ENCODE measurements at regions not wholly inside any gene's neighbourhood (a gene's known extent, or its start where the extent isn't known, plus 50 kb on each side); places are given as distances from the start of the nearest gene placed in this dataset.
"Not testable (repeated sequence)": the region's sequence is repeated elsewhere in the genome, so short reads cannot be mapped to it uniquely, and the experiment has no call there.

DNA sequence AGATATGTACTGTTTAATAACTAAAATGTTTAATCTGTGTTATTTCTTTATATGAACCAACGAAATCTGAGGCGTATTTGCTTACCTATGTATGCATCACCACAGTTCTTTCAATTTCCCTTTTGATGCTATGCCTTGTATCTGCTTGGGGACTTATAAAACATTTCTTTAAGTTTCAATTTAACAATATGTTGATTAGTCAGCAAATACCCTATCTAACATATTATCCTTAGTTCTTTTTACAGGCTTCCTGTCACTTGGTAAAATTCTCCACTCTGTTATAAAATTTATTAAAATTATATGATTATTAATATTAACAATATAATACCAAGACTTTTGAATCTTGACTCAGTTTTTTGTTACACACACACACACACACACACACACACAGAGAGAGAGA lies 174.3 kb downstream of the CPS1 start:
- DNase-seq (no peak), ATAC-seq (no peak)
- Mint-ChIP-seq H3K4me1 (ENCODE audit: low read depth) (peaks cover 11% of the 10 kb centered on the region), H3K36me3 (ENCODE audit: low read depth) (no peaks in the 10 kb centered on the region), H3K4me3 (no peak overlapping the region), H3K9me3 (ENCODE audit: insufficient read depth) (no peaks in the 10 kb centered on the region), H3K27ac (no peak overlapping the region), H3K27me3 (ENCODE audit: low read depth) (no peaks in the 10 kb centered on the region)
- POLR2A ChIA-PET = no interaction called here
- CTCF ChIA-PET = no interaction called here

DNA sequence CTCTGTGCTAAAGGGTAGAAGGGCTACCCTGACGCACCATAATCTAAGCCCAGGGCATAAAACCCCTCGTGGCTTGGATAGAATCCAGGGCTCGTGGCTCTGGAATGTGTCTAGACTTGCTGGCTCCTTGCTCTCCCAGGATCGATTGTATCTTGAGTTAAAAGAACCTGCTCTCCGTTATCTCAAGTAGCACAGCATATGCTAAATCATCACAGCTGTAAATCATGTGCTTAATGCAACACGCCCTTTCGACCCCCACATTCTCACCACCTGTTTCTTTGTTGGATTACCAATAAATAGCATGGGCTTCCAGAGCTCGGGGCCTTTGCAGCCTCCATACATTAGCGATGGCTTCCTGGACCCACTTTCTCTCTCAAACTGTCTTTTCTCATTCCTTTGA lies 190.4 kb downstream of the CPS1 start:
- H3K27ac Mint-ChIP-seq; POLR2A ChIA-PET; DNase-seq; H3K9me3 Mint-ChIP-seq (ENCODE audit: insufficient read depth); H3K36me3 Mint-ChIP-seq (ENCODE audit: low read depth); CTCF ChIA-PET; H3K27me3 Mint-ChIP-seq (ENCODE audit: low read depth); ATAC-seq; H3K4me1 Mint-ChIP-seq (ENCODE audit: low read depth); H3K4me3 Mint-ChIP-seq: not testable (repeated sequence)

- H3K27ac Mint-ChIP-seq = no peak overlapping the region
- H3K36me3 Mint-ChIP-seq (ENCODE audit: low read depth) = no peaks in the 10 kb centered on the region
- H3K27me3 Mint-ChIP-seq (ENCODE audit: low read depth) = no peaks in the 10 kb centered on the region
- ChIA-PET CTCF (no interaction called here), POLR2A (no interaction called here)
- no peak overlapping the region for H3K4me3 Mint-ChIP-seq
- no peaks in the 10 kb centered on the region for H3K4me1 Mint-ChIP-seq (ENCODE audit: low read depth)
- no peak for DNase-seq
- H3K9me3 Mint-ChIP-seq (ENCODE audit: insufficient read depth) = no peaks in the 10 kb centered on the region
- ATAC-seq = no peak
These were observed 196.1 kb downstream of the CPS1 start for GRCh38 chr2:210752532-210752931.

GRCh38 chr2:210753386-210753785 lies 197.0 kb downstream of the CPS1 start:
- Mint-ChIP-seq H3K9me3 (ENCODE audit: insufficient read depth) (no peaks in the 10 kb centered on the region), H3K4me3 (no peak overlapping the region), H3K4me1 (ENCODE audit: low read depth) (no peaks in the 10 kb centered on the region), H3K27me3 (ENCODE audit: low read depth) (no peaks in the 10 kb centered on the region), H3K36me3 (ENCODE audit: low read depth) (no peaks in the 10 kb centered on the region), H3K27ac (no peak overlapping the region)
- CTCF ChIA-PET = no interaction called here
- ATAC-seq (no peak), DNase-seq (no peak)
- POLR2A ChIA-PET = no interaction called here

GRCh38 chr2:210756855-210757254 lies 200.5 kb downstream of the CPS1 start:
- Mint-ChIP-seq H3K27me3 (ENCODE audit: low read depth) (no peaks in the 10 kb centered on the region), H3K4me1 (ENCODE audit: low read depth) (no peaks in the 10 kb centered on the region), H3K4me3 (no peak overlapping the region), H3K36me3 (ENCODE audit: low read depth) (no peaks in the 10 kb centered on the region), H3K27ac (no peak overlapping the region), H3K9me3 (ENCODE audit: insufficient read depth) (no peaks in the 10 kb centered on the region)
- CTCF ChIA-PET = no interaction called here
- no peak for ATAC-seq
- DNase-seq = no peak
- POLR2A ChIA-PET = no interaction called here

DNA sequence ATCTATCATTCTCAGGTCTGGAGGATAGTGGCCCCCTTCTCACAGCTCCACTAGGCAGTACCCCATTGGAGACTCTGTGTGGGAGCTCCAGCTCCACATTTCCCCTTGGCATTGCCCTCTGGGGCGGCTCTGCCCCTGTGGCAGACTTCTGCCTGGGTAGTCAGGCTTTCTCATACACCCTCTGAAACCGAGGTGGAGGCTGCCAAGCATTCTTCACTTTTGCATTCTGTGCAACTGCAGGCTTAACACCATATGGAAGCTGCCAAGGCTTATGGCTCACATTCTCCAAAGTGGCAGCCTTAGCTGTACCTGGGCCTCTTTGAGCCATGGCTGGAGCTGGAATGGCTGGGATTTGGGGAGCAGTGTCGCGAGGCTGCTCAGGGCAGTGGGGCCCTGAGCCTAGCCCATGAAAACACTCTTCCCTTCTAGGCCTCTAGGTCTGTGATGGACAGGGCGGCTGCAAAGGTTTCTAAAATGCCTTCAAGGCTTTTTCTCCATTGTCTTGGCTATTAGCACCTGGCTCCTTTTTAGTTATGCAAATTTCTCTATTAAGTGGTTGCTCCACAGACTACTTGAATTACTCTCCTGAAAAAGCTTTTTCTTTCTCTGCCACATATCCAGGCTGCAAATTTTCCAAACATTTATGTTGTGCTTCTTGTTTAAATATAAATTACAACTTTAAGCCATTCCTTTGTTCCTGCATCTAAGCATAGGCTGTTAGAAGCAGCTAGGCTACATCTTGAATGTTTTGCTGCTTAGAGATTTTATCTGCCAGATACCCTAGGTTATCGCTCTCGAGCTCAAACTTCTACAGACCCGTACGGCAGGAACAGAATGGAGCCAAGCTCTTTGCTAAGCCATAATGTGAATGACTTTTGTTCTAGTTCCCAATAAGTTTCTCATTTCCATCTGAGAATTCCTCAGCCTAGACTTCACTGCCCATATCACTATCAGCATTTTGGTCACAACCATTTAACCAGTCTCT lies 206.5 kb downstream of the CPS1 start:
- no peaks in the 10 kb centered on the region for H3K27me3 Mint-ChIP-seq (ENCODE audit: low read depth)
- H3K36me3 Mint-ChIP-seq (ENCODE audit: low read depth) = no peaks in the 10 kb centered on the region
- H3K4me3 Mint-ChIP-seq = no peak overlapping the region
- H3K9me3 Mint-ChIP-seq (ENCODE audit: insufficient read depth) = no peaks in the 10 kb centered on the region
- ChIA-PET POLR2A (no interaction called here), CTCF (no interaction called here)
- no peak overlapping the region for H3K27ac Mint-ChIP-seq
- DNase-seq = no peak
- ATAC-seq = no peak
- H3K4me1 Mint-ChIP-seq (ENCODE audit: low read depth) = no peaks in the 10 kb centered on the region

GRCh38 chr2:210768329-210768910 lies 212.0 kb downstream of the CPS1 start:
- H3K4me1 Mint-ChIP-seq (ENCODE audit: low read depth) = no peaks in the 10 kb centered on the region
- DNase-seq = no peak
- no peak overlapping the region for H3K27ac Mint-ChIP-seq
- peaks cover 3% of the 10 kb centered on the region for H3K9me3 Mint-ChIP-seq (ENCODE audit: insufficient read depth)
- no peak for ATAC-seq
- ChIA-PET POLR2A (no interaction called here), CTCF (no interaction called here)
- H3K36me3 Mint-ChIP-seq (ENCODE audit: low read depth) = no peaks in the 10 kb centered on the region
- no peaks in the 10 kb centered on the region for H3K27me3 Mint-ChIP-seq (ENCODE audit: low read depth)
- H3K4me3 Mint-ChIP-seq = no peak overlapping the region

DNA sequence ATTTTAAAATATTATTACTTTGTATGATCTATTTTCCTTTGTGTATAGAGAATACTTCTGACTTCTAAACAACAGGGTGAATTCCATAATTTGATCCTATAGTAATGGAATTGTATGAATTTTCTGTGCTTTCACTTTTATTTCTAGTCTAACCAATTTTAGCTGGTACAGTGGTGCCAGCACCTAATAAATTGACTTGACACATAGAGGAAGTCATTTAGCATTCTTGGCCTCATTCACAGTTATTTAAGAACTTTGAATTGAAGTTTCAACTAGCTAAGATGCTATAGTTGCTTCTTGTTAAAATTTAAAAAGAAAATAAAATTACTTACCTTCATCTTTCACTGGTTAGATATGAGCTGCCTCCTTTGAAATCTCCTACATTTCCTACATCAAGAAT lies 220.4 kb downstream of the CPS1 start:
- H3K4me1 Mint-ChIP-seq (ENCODE audit: low read depth) = no peaks in the 10 kb centered on the region
- DNase-seq (no peak), ATAC-seq (no peak)
- no peaks in the 10 kb centered on the region for H3K9me3 Mint-ChIP-seq (ENCODE audit: insufficient read depth)
- H3K36me3 Mint-ChIP-seq (ENCODE audit: low read depth) = no peaks in the 10 kb centered on the region
- CTCF ChIA-PET = no interaction called here
- H3K27me3 Mint-ChIP-seq (ENCODE audit: low read depth) = no peaks in the 10 kb centered on the region
- H3K4me3 Mint-ChIP-seq = no peak overlapping the region
- H3K27ac Mint-ChIP-seq = no peak overlapping the region
- POLR2A ChIA-PET = no interaction called here

DNA sequence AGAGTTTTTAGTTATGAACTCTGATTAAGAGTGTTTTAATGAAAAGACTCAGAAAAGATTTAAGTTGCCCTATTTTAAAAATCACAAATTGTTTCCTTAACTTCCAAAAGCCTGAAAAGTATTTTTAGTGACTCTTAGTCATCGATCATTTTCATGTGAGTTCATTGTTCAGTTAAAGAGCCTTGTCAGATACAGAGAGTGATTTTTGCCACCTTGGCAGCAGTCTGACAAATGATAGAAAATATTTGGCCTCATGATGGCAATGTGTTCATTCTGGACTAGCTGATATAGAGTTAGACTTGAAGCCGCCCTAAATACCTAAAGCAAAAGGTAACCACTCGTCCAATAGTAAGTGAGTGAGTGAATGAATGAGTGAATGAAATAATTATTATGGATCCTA lies 225.8 kb downstream of the CPS1 start:
- no peaks in the 10 kb centered on the region for H3K9me3 Mint-ChIP-seq (ENCODE audit: insufficient read depth)

GRCh38 chr2:210787831-210788230 lies 231.4 kb downstream of the CPS1 start:
- ATAC-seq; H3K27me3 Mint-ChIP-seq (ENCODE audit: low read depth); H3K9me3 Mint-ChIP-seq (ENCODE audit: insufficient read depth); H3K4me1 Mint-ChIP-seq (ENCODE audit: low read depth); POLR2A ChIA-PET; CTCF ChIA-PET; H3K4me3 Mint-ChIP-seq; H3K27ac Mint-ChIP-seq; H3K36me3 Mint-ChIP-seq (ENCODE audit: low read depth); DNase-seq: not testable (repeated sequence)

More for the DNA sequence above, 225.8 kb downstream of the CPS1 start:
- Mint-ChIP-seq H3K4me1 (ENCODE audit: low read depth) (no peaks in the 10 kb centered on the region), H3K27ac (no peak overlapping the region), H3K36me3 (ENCODE audit: low read depth) (no peaks in the 10 kb centered on the region), H3K27me3 (ENCODE audit: low read depth) (no peaks in the 10 kb centered on the region), H3K4me3 (no peak overlapping the region)
- DNase-seq (no peak), ATAC-seq (no peak)
- ChIA-PET POLR2A (no interaction called here), CTCF (no interaction called here)

GRCh38 chr2:210792000-210792399 lies 235.6 kb downstream of the CPS1 start:
- no peaks in the 10 kb centered on the region for H3K4me1 Mint-ChIP-seq (ENCODE audit: low read depth)
- DNase-seq (no peak), ATAC-seq (no peak)
- H3K27ac Mint-ChIP-seq = no peak overlapping the region
- ChIA-PET POLR2A (no interaction called here), CTCF (no interaction called here)
- no peaks in the 10 kb centered on the region for H3K36me3 Mint-ChIP-seq (ENCODE audit: low read depth)
- no peaks in the 10 kb centered on the region for H3K9me3 Mint-ChIP-seq (ENCODE audit: insufficient read depth)
- no peaks in the 10 kb centered on the region for H3K27me3 Mint-ChIP-seq (ENCODE audit: low read depth)
- no peak overlapping the region for H3K4me3 Mint-ChIP-seq

- H3K27me3 Mint-ChIP-seq (ENCODE audit: low read depth) = no peaks in the 10 kb centered on the region
- CTCF ChIA-PET = no interaction called here
- DNase-seq (no peak), ATAC-seq (no peak)
- POLR2A ChIA-PET = no interaction called here
- H3K4me1 Mint-ChIP-seq (ENCODE audit: low read depth) = no peaks in the 10 kb centered on the region
- H3K36me3 Mint-ChIP-seq (ENCODE audit: low read depth) = no peaks in the 10 kb centered on the region
- no peak overlapping the region for H3K27ac Mint-ChIP-seq
- no peak overlapping the region for H3K4me3 Mint-ChIP-seq
- no peaks in the 10 kb centered on the region for H3K9me3 Mint-ChIP-seq (ENCODE audit: insufficient read depth)
These were observed 239.1 kb downstream of the CPS1 start for GRCh38 chr2:210795506-210795905.

DNA sequence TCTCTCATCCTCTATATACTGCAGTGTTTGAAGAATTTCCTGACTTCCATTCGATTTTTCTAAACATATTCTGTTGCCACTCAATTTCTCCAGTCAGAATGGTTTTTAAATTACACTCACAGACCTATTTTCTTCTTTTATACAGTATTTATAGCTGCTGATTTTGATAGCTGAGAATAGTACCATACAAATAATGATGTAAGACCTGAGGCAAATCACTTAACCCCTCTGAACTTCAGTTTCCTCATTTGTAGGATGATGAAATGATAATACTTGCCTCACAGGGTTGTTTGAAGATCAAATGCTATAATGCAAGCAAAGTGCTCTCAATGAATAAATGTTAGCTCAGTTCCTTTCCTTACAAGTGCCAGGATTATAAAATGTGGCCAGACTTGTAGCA lies 241.8 kb downstream of the CPS1 start:
- CTCF ChIA-PET = no interaction called here
- no peaks in the 10 kb centered on the region for H3K27me3 Mint-ChIP-seq (ENCODE audit: low read depth)
- no peaks in the 10 kb centered on the region for H3K4me1 Mint-ChIP-seq (ENCODE audit: low read depth)
- H3K4me3 Mint-ChIP-seq = no peak overlapping the region
- POLR2A ChIA-PET = no interaction called here
- H3K9me3 Mint-ChIP-seq (ENCODE audit: insufficient read depth) = no peaks in the 10 kb centered on the region
- DNase-seq (no peak), ATAC-seq (no peak)
- H3K27ac Mint-ChIP-seq = no peak overlapping the region
- H3K36me3 Mint-ChIP-seq (ENCODE audit: low read depth) = no peaks in the 10 kb centered on the region
